ENCODE measurements at regions not wholly inside any gene's neighbourhood (a gene's known extent, or its start where the extent isn't known, plus 50 kb on each side); places are given as distances from the start of the nearest gene placed in this dataset.

DNA sequence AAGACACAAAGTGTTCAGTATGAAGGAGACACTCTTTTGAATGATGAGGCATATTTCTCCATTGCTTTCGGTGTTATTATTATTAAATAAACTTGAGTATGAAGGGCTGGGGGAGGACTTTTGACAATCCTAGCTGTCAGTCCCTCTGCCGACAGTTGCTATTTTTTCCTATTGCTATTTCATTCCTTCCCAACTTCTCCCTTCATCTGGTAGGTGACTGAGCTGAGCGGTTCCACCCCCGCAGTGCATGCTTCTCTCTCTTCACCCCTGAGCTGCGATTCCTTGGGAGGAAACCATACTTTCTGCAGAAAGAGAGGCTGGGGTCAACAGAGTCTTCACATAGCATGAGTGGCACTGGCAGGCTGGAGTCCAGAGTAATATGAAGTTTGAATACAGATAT is 261.2 kb upstream of the TAC1 start:
- Histone ChIP-seq H3K27me3 (replicated peaks; ENCODE audit: insufficient read depth, low read length) (no peaks in the 10 kb centered on the region), H3K4me1 (ENCODE audit: low read length) (no peaks in the 10 kb centered on the region), H3K36me3 (replicated peaks; ENCODE audit: insufficient read depth, low read length) (no peaks in the 10 kb centered on the region), H2AFZ (ENCODE audit: low read length) (no peak overlapping the region), H4K20me1 (ENCODE audit: insufficient read depth, low read length) (no peaks in the 10 kb centered on the region), H3K79me2 (ENCODE audit: low read length) (no peaks in the 10 kb centered on the region), H3F3A (ENCODE audit: insufficient read depth, low read length) (no peaks in the 10 kb centered on the region), H3K27ac (ENCODE audit: low read length) (no peak overlapping the region), H3K9me2 (replicated peaks; ENCODE audit: insufficient read depth, low read length) (no peaks in the 10 kb centered on the region), H3K4me2 (ENCODE audit: low read depth, low read length) (no peak overlapping the region), H3K9ac (ENCODE audit: low read length) (no peak overlapping the region), H3K4me3 (ENCODE audit: low read length) (no peak overlapping the region), H3K9me3 (replicated peaks; ENCODE audit: insufficient read depth, low read length) (no peaks in the 10 kb centered on the region)
- TF ChIP-seq EZH2phosphoT487 (IDR thresholded peaks at IDR 0.05; ENCODE audit: low read length) (no peak), EZH2 (optimal IDR thresholded peaks at IDR 0.05; ENCODE audit: low read depth, low read length) (no peak)
- TF ChIP-seq, protein P1, sequence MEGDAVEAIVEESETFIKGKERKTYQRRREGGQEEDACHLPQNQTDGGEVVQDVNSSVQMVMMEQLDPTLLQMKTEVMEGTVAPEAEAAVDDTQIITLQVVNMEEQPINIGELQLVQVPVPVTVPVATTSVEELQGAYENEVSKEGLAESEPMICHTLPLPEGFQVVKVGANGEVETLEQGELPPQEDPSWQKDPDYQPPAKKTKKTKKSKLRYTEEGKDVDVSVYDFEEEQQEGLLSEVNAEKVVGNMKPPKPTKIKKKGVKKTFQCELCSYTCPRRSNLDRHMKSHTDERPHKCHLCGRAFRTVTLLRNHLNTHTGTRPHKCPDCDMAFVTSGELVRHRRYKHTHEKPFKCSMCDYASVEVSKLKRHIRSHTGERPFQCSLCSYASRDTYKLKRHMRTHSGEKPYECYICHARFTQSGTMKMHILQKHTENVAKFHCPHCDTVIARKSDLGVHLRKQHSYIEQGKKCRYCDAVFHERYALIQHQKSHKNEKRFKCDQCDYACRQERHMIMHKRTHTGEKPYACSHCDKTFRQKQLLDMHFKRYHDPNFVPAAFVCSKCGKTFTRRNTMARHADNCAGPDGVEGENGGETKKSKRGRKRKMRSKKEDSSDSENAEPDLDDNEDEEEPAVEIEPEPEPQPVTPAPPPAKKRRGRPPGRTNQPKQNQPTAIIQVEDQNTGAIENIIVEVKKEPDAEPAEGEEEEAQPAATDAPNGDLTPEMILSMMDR (IDR thresholded peaks at IDR 0.05; ENCODE audit: low read length): no peak
- DNase-seq: no peak

DNA sequence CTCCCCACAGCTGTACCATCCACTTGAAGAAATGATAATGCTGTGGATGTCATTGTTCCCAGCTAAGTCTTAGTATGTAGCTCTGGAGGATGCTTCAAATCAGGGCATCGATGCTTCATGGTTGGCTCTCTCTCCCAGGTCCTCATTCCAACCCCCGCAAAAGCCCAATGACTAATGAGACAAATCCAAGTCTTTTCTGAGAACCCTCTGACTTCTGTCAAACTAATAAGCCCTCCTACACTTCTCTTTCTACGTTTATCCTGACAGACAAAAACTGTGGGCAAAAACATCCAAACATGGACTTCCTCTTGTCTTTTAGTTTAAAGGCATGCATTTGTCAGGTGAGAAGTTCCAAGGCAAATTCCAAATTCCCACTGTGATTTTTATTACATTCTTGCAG is 260.4 kb upstream of the TAC1 start:
- DNase-seq: no peak
- H3K27me3 ChIP-seq (replicated peaks; ENCODE audit: insufficient read depth, low read length): no peaks in the 10 kb centered on the region
- H3K9me2 ChIP-seq (replicated peaks; ENCODE audit: insufficient read depth, low read length): no peaks in the 10 kb centered on the region
- H3K27ac ChIP-seq (ENCODE audit: low read length): no peak overlapping the region
- no peak overlapping the region for H3K4me2 ChIP-seq (ENCODE audit: low read depth, low read length)
- no peaks in the 10 kb centered on the region for H3K79me2 ChIP-seq (ENCODE audit: low read length)
- TF ChIP-seq EZH2 (optimal IDR thresholded peaks at IDR 0.05; ENCODE audit: low read depth, low read length) (no peak), EZH2phosphoT487 (IDR thresholded peaks at IDR 0.05; ENCODE audit: low read length) (no peak)
- TF ChIP-seq, protein P1 (IDR thresholded peaks at IDR 0.05; ENCODE audit: low read length): no peak
- H3K4me3 ChIP-seq (ENCODE audit: low read length): no peak overlapping the region
- H3K4me1 ChIP-seq (ENCODE audit: low read length): no peaks in the 10 kb centered on the region
- H4K20me1 ChIP-seq (ENCODE audit: insufficient read depth, low read length): no peaks in the 10 kb centered on the region
- H3F3A ChIP-seq (ENCODE audit: insufficient read depth, low read length): no peaks in the 10 kb centered on the region
- H2AFZ ChIP-seq (ENCODE audit: low read length): no peak overlapping the region
- H3K36me3 ChIP-seq (replicated peaks; ENCODE audit: insufficient read depth, low read length): no peaks in the 10 kb centered on the region
- no peak overlapping the region for H3K9ac ChIP-seq (ENCODE audit: low read length)
- no peaks in the 10 kb centered on the region for H3K9me3 ChIP-seq (replicated peaks; ENCODE audit: insufficient read depth, low read length)

DNA sequence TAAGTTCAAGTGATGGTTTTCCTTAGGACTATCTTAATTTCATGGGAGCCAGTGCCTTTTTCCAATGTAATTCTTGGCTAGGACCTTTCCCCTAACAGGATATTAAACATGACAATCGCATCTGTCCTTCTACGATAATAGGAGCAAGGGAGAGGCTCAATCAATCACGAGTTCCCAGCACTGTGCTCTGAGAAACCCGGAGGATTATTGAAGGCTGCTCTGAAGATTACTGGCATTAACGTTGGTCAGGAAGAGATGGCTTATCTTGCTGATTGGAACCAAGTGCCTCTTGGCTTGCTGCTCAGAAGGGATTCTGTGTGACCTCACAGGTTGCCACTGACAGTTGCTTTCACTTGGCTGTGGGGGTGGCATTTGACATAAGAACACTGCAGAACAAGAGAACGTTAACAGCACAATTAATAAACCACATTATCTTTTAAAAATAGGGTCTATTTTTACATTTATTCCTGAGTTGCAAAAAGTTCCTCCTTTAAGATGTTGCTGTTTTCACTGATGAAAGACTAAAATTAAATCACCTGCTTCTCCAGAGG is 252.1 kb upstream of the TAC1 start:
- Histone ChIP-seq H2AFZ (ENCODE audit: low read length) (no peak overlapping the region), H3K79me2 (ENCODE audit: low read length) (no peaks in the 10 kb centered on the region), H3K9ac (ENCODE audit: low read length) (no peak overlapping the region), H3K36me3 (replicated peaks; ENCODE audit: insufficient read depth, low read length) (no peaks in the 10 kb centered on the region), H3K27ac (ENCODE audit: low read length) (no peak overlapping the region), H3K4me1 (ENCODE audit: low read length) (no peaks in the 10 kb centered on the region), H3F3A (ENCODE audit: insufficient read depth, low read length) (no peaks in the 10 kb centered on the region), H3K9me3 (replicated peaks; ENCODE audit: insufficient read depth, low read length) (no peaks in the 10 kb centered on the region), H3K4me2 (ENCODE audit: low read depth, low read length) (no peak overlapping the region), H3K27me3 (replicated peaks; ENCODE audit: insufficient read depth, low read length) (no peaks in the 10 kb centered on the region), H3K9me2 (replicated peaks; ENCODE audit: insufficient read depth, low read length) (no peaks in the 10 kb centered on the region), H4K20me1 (ENCODE audit: insufficient read depth, low read length) (no peaks in the 10 kb centered on the region), H3K4me3 (ENCODE audit: low read length) (no peak overlapping the region)
- no peak for DNase-seq
- TF ChIP-seq, protein P1 (IDR thresholded peaks at IDR 0.05; ENCODE audit: low read length): no peak
- no peak for TF ChIP-seq EZH2phosphoT487 (IDR thresholded peaks at IDR 0.05; ENCODE audit: low read length)
- TF ChIP-seq EZH2 (optimal IDR thresholded peaks at IDR 0.05; ENCODE audit: low read depth, low read length): no peak

Data from MM.1S (cell line).